Transverse colon (tissue), 4 donors: ENCODE measurements at regions not wholly inside any gene's neighbourhood (a gene's known extent, or its start where the extent isn't known, plus 50 kb on each side); places are given as distances from the start of the nearest gene placed in this dataset.
A peak's percentile ranks its signal among the peaks of the same experiment; 100 is the strongest.

ENCODE experiments used
- DNase-seq: peaks from one replicate; pipeline ENCODE4 v3.0.0-alpha.2; 2019
- H3K27ac ChIP-seq, 4 donors: fragments of 200-600 bp; sonication (generic); 2 replicates each; pipeline ENCODE4 v1.5.1; 2016 to 2018; ENCODE audit warnings: inconsistent platforms in 4 of 4
- H3K27me3 ChIP-seq: fragments of 200-600 bp; sonication (generic); 2 replicates; pipeline ENCODE4 v1.5.1; 2017; ENCODE audit warnings: inconsistent platforms
- H3K36me3 ChIP-seq, 4 donors: fragments of 200-600 bp; sonication (generic); 2 replicates each; pipeline ENCODE4 v1.5.1; 2017 to 2019; ENCODE audit warnings: inconsistent platforms in 4 of 4
- H3K4me1 ChIP-seq, 4 donors: fragments of 200-600 bp; sonication (generic); 2 replicates each; pipeline ENCODE4 v1.5.1; 2017 to 2020; ENCODE audit warnings: inconsistent platforms in 4 of 4
- H3K4me3 ChIP-seq, 4 donors: fragments of 200-600 bp; sonication (generic); 1 replicate in 1 of 4; 2 replicates in 3 of 4; pipeline versions ENCODE4 v1.5.1 to v1.6.1; 2017 to 2019; ENCODE audit warnings: inconsistent platforms in 4 of 4
- H3K9me3 ChIP-seq, 2 donors: fragments of 200-600 bp; sonication (generic); 2 replicates each; pipeline ENCODE4 v1.5.1; 2017 to 2019; ENCODE audit warnings: inconsistent platforms in 2 of 2
- EP300 ChIP-seq: sonication (generic); formaldehyde crosslinking; IDR thresholded peaks from one replicate; pipeline ENCODE4 v1.6.1; 2017; ENCODE audit warnings: antibody characterized with exemption, low read depth
- POLR2A ChIP-seq: fragments of 450-650 bp; IDR thresholded peaks from one replicate; pipeline ENCODE4 v1.6.1; 2016; ENCODE audit warnings: antibody characterized with exemption, mild to moderate bottlenecking, moderate library complexity
- POLR2AphosphoS5 ChIP-seq, 3 donors: sonication (generic); formaldehyde crosslinking; IDR thresholded peaks; one replicate each; pipeline ENCODE4 v1.6.1; 2016; ENCODE audit warnings: antibody characterized with exemption in 3 of 3
- WGBS, 2 donors: methylation state at CpG; one replicate each; pipeline ENCODE4 v1.1.5; 2018; ENCODE audit warnings: low coverage in 1 of 2; 5-methylcytosine and 5-hydroxymethylcytosine counted together
- in situ Hi-C, 4 donors: fragments of 200-750 bp; cut with MboI; loops; one replicate each; pipeline versions ENCODE4 v1.15.0 to v1.15.1; 2017; ENCODE audit warnings: low sequenced_read_pairs in 3 of 4, low pct_ligation_motif_present in 1 of 4, low pct_unique_long_range_greater_than_20kb in 1 of 4
- intact Hi-C: fragments of 100-400 bp; cut with DNase I; formaldehyde crosslinking; loops from one replicate; pipeline ENCODE4 v1.15.1; 2023; ENCODE audit warnings: low total_unique reads
- TF ChIP-seq, protein P1 (sequence below), 5 experiments: fragments of 200-600 bp in 3 of 5; fragments of 450-650 bp in 2 of 5; sonication (generic) in 3 of 5; IDR thresholded peaks; 1 replicate in 2 of 5; 2 replicates in 3 of 5; pipeline ENCODE4 v1.5.1; 2016 to 2017; ENCODE audit warnings: antibody characterized with exemption in 5 of 5, inconsistent platforms in 3 of 5, mild to moderate bottlenecking in 2 of 5, moderate library complexity in 1 of 5

- in situ Hi-C loops (loop anchor here in 2 of 4 donors (25.0 kb wide), 2 partner anchors 191 to 334 kb away; no protein-coding TSS in a partner anchor), intact Hi-C loops (no loop called here)
- 79 to 94% methylated on average over 3 to 6 of the region's 6 CpGs for WGBS, 2 donors
- Histone ChIP-seq H3K36me3 (no peaks in the 10 kb centered on the region), H3K4me1 (peaks cover 0 to 32% (median 17%) of the 10 kb centered on the region in 4 donors), H3K4me3 (no peak overlapping the region), H3K9me3 (no peaks in the 10 kb centered on the region), H3K27me3 (no peaks in the 10 kb centered on the region), H3K27ac (no peak overlapping the region)
- DNase-seq: no peak
- TF ChIP-seq EP300 (no peak), POLR2AphosphoS5 (IDR thresholded peaks at IDR 0.05) (no peak), POLR2A (no peak)
- TF ChIP-seq, protein P1, sequence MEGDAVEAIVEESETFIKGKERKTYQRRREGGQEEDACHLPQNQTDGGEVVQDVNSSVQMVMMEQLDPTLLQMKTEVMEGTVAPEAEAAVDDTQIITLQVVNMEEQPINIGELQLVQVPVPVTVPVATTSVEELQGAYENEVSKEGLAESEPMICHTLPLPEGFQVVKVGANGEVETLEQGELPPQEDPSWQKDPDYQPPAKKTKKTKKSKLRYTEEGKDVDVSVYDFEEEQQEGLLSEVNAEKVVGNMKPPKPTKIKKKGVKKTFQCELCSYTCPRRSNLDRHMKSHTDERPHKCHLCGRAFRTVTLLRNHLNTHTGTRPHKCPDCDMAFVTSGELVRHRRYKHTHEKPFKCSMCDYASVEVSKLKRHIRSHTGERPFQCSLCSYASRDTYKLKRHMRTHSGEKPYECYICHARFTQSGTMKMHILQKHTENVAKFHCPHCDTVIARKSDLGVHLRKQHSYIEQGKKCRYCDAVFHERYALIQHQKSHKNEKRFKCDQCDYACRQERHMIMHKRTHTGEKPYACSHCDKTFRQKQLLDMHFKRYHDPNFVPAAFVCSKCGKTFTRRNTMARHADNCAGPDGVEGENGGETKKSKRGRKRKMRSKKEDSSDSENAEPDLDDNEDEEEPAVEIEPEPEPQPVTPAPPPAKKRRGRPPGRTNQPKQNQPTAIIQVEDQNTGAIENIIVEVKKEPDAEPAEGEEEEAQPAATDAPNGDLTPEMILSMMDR (IDR thresholded peaks at IDR 0.05): no peak
These were observed 157.5 kb upstream of the HES1 start for GRCh38 chr3:193978486-193978885.

GRCh38 chr3:193980326-193980725 is 155.6 kb upstream of the HES1 start:
- TF ChIP-seq POLR2A (no peak), EP300 (no peak), POLR2AphosphoS5 (IDR thresholded peaks at IDR 0.05) (no peak)
- TF ChIP-seq, protein P1 (IDR thresholded peaks at IDR 0.05): no peak
- peaks cover 0 to 27% (median 15%) of the 10 kb centered on the region in 4 donors for H3K4me1 ChIP-seq
- no peaks in the 10 kb centered on the region for H3K9me3 ChIP-seq
- H3K27me3 ChIP-seq: no peaks in the 10 kb centered on the region
- in situ Hi-C loops (loop anchor here in 2 of 4 donors (25.0 kb wide), 2 partner anchors 193 to 332 kb away; no protein-coding TSS in a partner anchor), intact Hi-C loops (no loop called here)
- DNase-seq: no peak
- H3K36me3 ChIP-seq: no peaks in the 10 kb centered on the region
- H3K27ac ChIP-seq: no peak overlapping the region
- no peak overlapping the region for H3K4me3 ChIP-seq
- 40 to 68% methylated on average over 2 to 7 of the region's 7 CpGs for WGBS, 2 donors

- Histone ChIP-seq H3K4me1 (peaks cover 0 to 23% (median 15%) of the 10 kb centered on the region in 4 donors), H3K27me3 (no peaks in the 10 kb centered on the region), H3K4me3 (no peak overlapping the region), H3K9me3 (no peaks in the 10 kb centered on the region), H3K36me3 (no peaks in the 10 kb centered on the region), H3K27ac (no peak overlapping the region)
- intact Hi-C loops (no loop called here), in situ Hi-C loops (loop anchor here in 2 of 4 donors (25.0 kb wide), 2 partner anchors 194 to 331 kb away; no protein-coding TSS in a partner anchor)
- 60 to 83% methylated on average over 1 to 3 of the region's 3 CpGs for WGBS, 2 donors
- no peak for DNase-seq
- TF ChIP-seq, protein P1 (IDR thresholded peaks at IDR 0.05): no peak
- TF ChIP-seq EP300 (no peak), POLR2A (no peak), POLR2AphosphoS5 (IDR thresholded peaks at IDR 0.05) (no peak)
These were observed 155.0 kb upstream of the HES1 start for GRCh38 chr3:193980905-193981304.

GRCh38 chr3:193981504-193981903 is 154.4 kb upstream of the HES1 start:
- intact Hi-C loops: no loop called here
- peak overlapping the region in 2 of 4 donors; percentile 11 to 60 for H3K27ac ChIP-seq

More at GRCh38 chr3:193981504-193981903, 154.4 kb upstream of the HES1 start:
- H3K9me3 ChIP-seq: no peaks in the 10 kb centered on the region
- TF ChIP-seq EP300 (no peak), POLR2A (no peak), POLR2AphosphoS5 (IDR thresholded peaks at IDR 0.05) (no peak)
- TF ChIP-seq, protein P1 (IDR thresholded peaks at IDR 0.05): no peak
- H3K36me3 ChIP-seq: no peaks in the 10 kb centered on the region
- 76 to 83% methylated on average over 3 to 4 of the region's 4 CpGs for WGBS, 2 donors
- no peak overlapping the region for H3K4me3 ChIP-seq
- no peak for DNase-seq
- peaks cover 0 to 23% (median 15%) of the 10 kb centered on the region in 4 donors for H3K4me1 ChIP-seq
- in situ Hi-C loops: loop anchor here in 2 of 4 donors (25.0 kb wide), 2 partner anchors 194 to 331 kb away; no protein-coding TSS in a partner anchor
- no peaks in the 10 kb centered on the region for H3K27me3 ChIP-seq
